KMS-11 (cell line): ENCODE measurements at regions not wholly inside any gene's neighbourhood (a gene's known extent, or its start where the extent isn't known, plus 50 kb on each side); places are given as distances from the start of the nearest gene placed in this dataset.

ENCODE experiments used
- H2AFZ ChIP-seq: fragments of 200-600 bp; sonication (generic); 2 replicates; pipeline ENCODE4 v1.6.1; 2016; ENCODE audit warnings: antibody characterized with exemption, mixed run types, low read depth
- H3K27ac ChIP-seq: fragments of 200-600 bp; sonication (generic); 2 replicates; pipeline ENCODE4 v1.6.1; 2016; ENCODE audit warnings: mild to moderate bottlenecking, mixed run types
- H3K27me3 ChIP-seq: fragments of 200-600 bp; sonication (generic); 2 replicates; pipeline ENCODE4 v1.6.1; 2017; ENCODE audit warnings: mild to moderate bottlenecking, low read depth, mixed run types, moderate library complexity; ENCODE audit not compliant: insufficient read depth
- H3K36me3 ChIP-seq: fragments of 200-600 bp; sonication (generic); 2 replicates; pipeline ENCODE4 v1.6.1; 2017; ENCODE audit warnings: mild to moderate bottlenecking, mixed run types; ENCODE audit not compliant: insufficient read depth
- H3K4me1 ChIP-seq: fragments of 200-600 bp; sonication (generic); 2 replicates; pipeline ENCODE4 v1.6.1; 2016; ENCODE audit warnings: mild to moderate bottlenecking, low read depth, mixed run types; ENCODE audit not compliant: poor library complexity, severe bottlenecking
- H3K4me2 ChIP-seq: fragments of 200-600 bp; sonication (generic); 2 replicates; pipeline ENCODE4 v1.7.0; 2016; ENCODE audit warnings: mild to moderate bottlenecking, mixed run types
- H3K4me3 ChIP-seq: fragments of 200-600 bp; sonication (generic); IDR thresholded peaks from 2 replicates; pipeline ENCODE4 v1.6.1; 2017; ENCODE audit warnings: low read depth, low read length, mixed read lengths; ENCODE audit not compliant: insufficient read depth
- H3K79me2 ChIP-seq: fragments of 200-600 bp; sonication (generic); 2 replicates; pipeline ENCODE4 v1.6.1; 2016; ENCODE audit warnings: low read depth, mixed run types; ENCODE audit not compliant: insufficient read depth
- H3K9ac ChIP-seq: fragments of 200-600 bp; sonication (generic); 2 replicates; pipeline ENCODE4 v1.6.1; 2016; ENCODE audit warnings: mild to moderate bottlenecking, mixed run types
- H4K20me1 ChIP-seq: fragments of 200-600 bp; sonication (generic); 2 replicates; pipeline ENCODE4 v1.6.1; 2016; ENCODE audit warnings: mild to moderate bottlenecking, mixed run types; ENCODE audit not compliant: insufficient read depth
- CTCF ChIP-seq: fragments of 200-600 bp; sonication (generic); conservative IDR thresholded peaks from 2 replicates; pipeline ENCODE4 v1.6.1; 2017; ENCODE audit warnings: low read depth, mild to moderate bottlenecking, antibody characterized with exemption, low read length, moderate library complexity, mixed read lengths

- Histone ChIP-seq H3K4me3 (no peak overlapping the region), H2AFZ (no peak overlapping the region), H3K9ac (no peak overlapping the region), H3K4me1 (peaks cover 6% of the 10 kb centered on the region), H3K79me2 (no peaks in the 10 kb centered on the region), H3K36me3 (no peaks in the 10 kb centered on the region), H3K27me3 (no peaks in the 10 kb centered on the region), H4K20me1 (no peaks in the 10 kb centered on the region), H3K27ac (no peak overlapping the region), H3K4me2 (no peak overlapping the region)
- TF ChIP-seq CTCF = no peak
These were observed 404.6 kb downstream of the DMRT2 start for GRCh38 chr9:1454616-1455347.

- no peak overlapping the region for H3K4me2 ChIP-seq
- H3K27me3 ChIP-seq = no peaks in the 10 kb centered on the region
- H4K20me1 ChIP-seq = no peaks in the 10 kb centered on the region
- no peaks in the 10 kb centered on the region for H3K79me2 ChIP-seq
- no peak overlapping the region for H3K27ac ChIP-seq
- H3K36me3 ChIP-seq = no peaks in the 10 kb centered on the region
- H3K9ac ChIP-seq = no peak overlapping the region
- H2AFZ ChIP-seq = no peak overlapping the region
- no peak overlapping the region for H3K4me3 ChIP-seq
- peaks cover 6% of the 10 kb centered on the region for H3K4me1 ChIP-seq
- no peak for TF ChIP-seq CTCF
These were observed 405.6 kb downstream of the DMRT2 start for GRCh38 chr9:1455766-1456165.

GRCh38 chr9:1456301-1457024 lies 406.3 kb downstream of the DMRT2 start:
- H4K20me1 ChIP-seq = no peaks in the 10 kb centered on the region
- H3K4me2 ChIP-seq = no peak overlapping the region
- no peaks in the 10 kb centered on the region for H3K27me3 ChIP-seq
- H3K79me2 ChIP-seq = no peaks in the 10 kb centered on the region
- no peak for TF ChIP-seq CTCF
- no peak overlapping the region for H3K4me3 ChIP-seq
- peaks cover 6% of the 10 kb centered on the region for H3K4me1 ChIP-seq
- no peak overlapping the region for H2AFZ ChIP-seq
- H3K36me3 ChIP-seq = no peaks in the 10 kb centered on the region
- H3K27ac ChIP-seq = no peak overlapping the region
- no peak overlapping the region for H3K9ac ChIP-seq

GRCh38 chr9:1457460-1457859 lies 407.3 kb downstream of the DMRT2 start:
- Histone ChIP-seq H3K9ac (no peak overlapping the region), H2AFZ (no peak overlapping the region), H3K4me2 (no peak overlapping the region), H3K27me3 (no peaks in the 10 kb centered on the region), H3K79me2 (no peaks in the 10 kb centered on the region), H4K20me1 (no peaks in the 10 kb centered on the region), H3K4me1 (peaks cover 6% of the 10 kb centered on the region), H3K27ac (no peak overlapping the region), H3K4me3 (no peak overlapping the region), H3K36me3 (no peaks in the 10 kb centered on the region)
- TF ChIP-seq CTCF = no peak
